K562 (cell line): ENCODE measurements at regions not wholly inside any gene's neighbourhood (a gene's known extent, or its start where the extent isn't known, plus 50 kb on each side); places are given as distances from the start of the nearest gene placed in this dataset.

Experiments
- ATAC-seq: fragments of 200-7000 bp; cut with Tn5 transposase; 3 replicates; pipeline ENCODE4 v1.9.1; 2020; ENCODE audit warnings: moderate library complexity
- BruUV-seq: library from RNA; stranded (reverse); fragments of 400-500 nt; replicated peaks from 2 replicates; lab custom pipeline; 2021; lab: Mats Ljungman, UMichigan
- CTCF ChIA-PET: fragments of 300-600 bp; formaldehyde crosslinking; extraction: SDS; loops from one replicate; lab custom pipeline; 2021; ENCODE audit warnings: low intra/inter-chr PET ratio; lab: Yijun Ruan, JAX
- POLR2A ChIA-PET: fragments of 300-600, 350-650 bp; sonication (Branson Sonifier 250); formaldehyde crosslinking; extraction: SDS; loops from one replicate; lab custom pipeline; 2021; ENCODE audit warnings: antibody characterized with exemption, inconsistent platforms; lab: Yijun Ruan, JAX
- DNase-seq, 4 experiments: peaks; one replicate each; pipeline versions ENCODE4 v3.0.0 to v3.0.0-alpha.2; 2011 to 2018; ENCODE audit warnings: low spot score in 3 of 4, mixed read lengths in 3 of 4; ENCODE audit errors: extremely low read depth in 1 of 4
- FAIRE-seq: peaks from 2 replicates; lab custom pipeline; 2011; peaks lifted over from hg19 to GRCh38; lab: Jason Lieb, UNC
- H2AFZ ChIP-seq: 2 replicates; pipeline ENCODE4 v1.6.0; 2011; ENCODE audit warnings: low read depth, low read length, control low read depth, inconsistent platforms
- H3K27ac ChIP-seq: fragments of 200-600 bp; 3 replicates; pipeline ENCODE4 v1.8.0; 2011; ENCODE audit warnings: low read depth, mild to moderate bottlenecking, control low read depth, inconsistent platforms, low read length, moderate library complexity, mixed read lengths; ENCODE audit errors: extremely low read depth
- H3K27me3 ChIP-seq, 2 experiments: fragments of 300-600 bp in 1 of 2; 2 replicates in 1 of 2; 3 replicates in 1 of 2; pipeline versions ENCODE4 v1.6.0 to v1.8.0; 2011; ENCODE audit warnings: inconsistent platforms in 2 of 2, low read length in 2 of 2, mild to moderate bottlenecking in 1 of 2, mixed read lengths in 1 of 2, moderate library complexity in 1 of 2; ENCODE audit not compliant: control insufficient read depth in 2 of 2, insufficient read depth in 2 of 2
- H3K36me3 ChIP-seq: fragments of 300-600 bp; 3 replicates; pipeline ENCODE4 v1.8.0; 2011; ENCODE audit warnings: mild to moderate bottlenecking, low read length, inconsistent platforms; ENCODE audit not compliant: control insufficient read depth, insufficient read depth
- H3K4me1 ChIP-seq, 2 experiments: fragments of 200-600 bp in 1 of 2; replicated peaks in 1 of 2; 2 replicates in 1 of 2; 3 replicates in 1 of 2; pipeline versions ENCODE4 v1.5.1 to v1.8.0; 2011; ENCODE audit warnings: inconsistent platforms in 2 of 2, low read length in 2 of 2, mild to moderate bottlenecking in 1 of 2, mixed read lengths in 1 of 2, moderate library complexity in 1 of 2; ENCODE audit not compliant: control insufficient read depth in 2 of 2, insufficient read depth in 2 of 2
- H3K4me2 ChIP-seq: 2 replicates; pipeline ENCODE4 v1.6.1; 2011; ENCODE audit warnings: low read length, control low read depth, inconsistent platforms, mixed read lengths; ENCODE audit not compliant: insufficient read depth
- H3K4me3 ChIP-seq: fragments of 200-600 bp; sonication (generic), shearing (Covaris generic); 2 replicates; pipeline ENCODE4 v1.5.1; 2016; ENCODE audit warnings: control low read depth, inconsistent platforms
- H3K79me2 ChIP-seq: fragments of 200-600 bp; 3 replicates; pipeline ENCODE4 v1.8.0; 2011; ENCODE audit warnings: low read length, inconsistent platforms; ENCODE audit not compliant: control insufficient read depth, insufficient read depth
- H3K9ac ChIP-seq, 2 experiments: 2 replicates each; pipeline versions ENCODE4 v1.6.0 to v1.6.1; 2011; ENCODE audit warnings: low read depth in 2 of 2, low read length in 2 of 2, control low read depth in 1 of 2, inconsistent platforms in 1 of 2, mild to moderate bottlenecking in 1 of 2, mixed read lengths in 1 of 2; ENCODE audit not compliant: insufficient read depth in 1 of 2
- H3K9me1 ChIP-seq: one replicate; pipeline ENCODE4 v1.6.0; 2011; ENCODE audit warnings: inconsistent platforms, mild to moderate bottlenecking, low read length, moderate library complexity; ENCODE audit not compliant: control insufficient read depth, insufficient read depth
- H3K9me3 ChIP-seq: replicated peaks from 2 replicates; pipeline ENCODE4 v1.5.1; 2011; ENCODE audit warnings: low read depth, low read length, inconsistent platforms; ENCODE audit not compliant: control insufficient read depth, insufficient read depth
- H4K20me1 ChIP-seq: replicated peaks from 2 replicates; pipeline ENCODE4 v1.6.1; 2011; ENCODE audit warnings: low read length, inconsistent platforms, mixed read lengths; ENCODE audit not compliant: control insufficient read depth, insufficient read depth
- CCAR2 ChIP-seq: fragments of 200-400 bp; formaldehyde crosslinking; IDR thresholded peaks from 2 replicates; pipeline ENCODE4 v1.6.1; 2017; ENCODE audit warnings: mild to moderate bottlenecking, low read depth, low read length
- ETS1 ChIP-seq: conservative IDR thresholded peaks from 2 replicates; pipeline ENCODE4 v1.6.1; 2011; ENCODE audit warnings: low read depth, mild to moderate bottlenecking, low read length; ENCODE audit not compliant: control insufficient read depth
- GTF2F1 ChIP-seq: IDR thresholded peaks from 2 replicates; pipeline ENCODE4 v1.6.1; 2011; ENCODE audit warnings: low read depth, low read length, improper control_type of control experiment
- HSF4 ChIP-seq: fragments of 250-450 bp; sonication (Bioruptor Pico); IDR thresholded peaks from 2 replicates; pipeline ENCODE4 v2.1.2; 2022; ENCODE audit warnings: mild to moderate bottlenecking, moderate library complexity, borderline replicate concordance
- MED1 ChIP-seq: sonication (generic); formaldehyde crosslinking; IDR thresholded peaks from 2 replicates; pipeline ENCODE4 v1.8.1; 2023; ENCODE audit warnings: missing genetic modification reagents, borderline replicate concordance
- NEUROD1 ChIP-seq: fragments of 150-350 bp; IDR thresholded peaks from 2 replicates; pipeline ENCODE4 v1.6.1; 2014; ENCODE audit warnings: borderline replicate concordance, low read length, low read depth; ENCODE audit not compliant: partially characterized antibody
- PHB2 ChIP-seq: fragments of 450-650 bp; IDR thresholded peaks from 2 replicates; pipeline ENCODE4 v1.6.1; 2017; ENCODE audit warnings: low read depth
- STAG1 ChIP-seq: sonication (generic); formaldehyde crosslinking; IDR thresholded peaks from 2 replicates; pipeline ENCODE4 v1.5.0; 2020; ENCODE audit warnings: missing genetic modification reagents, borderline replicate concordance
- TRIM25 ChIP-seq: fragments of 450-650 bp; IDR thresholded peaks from 2 replicates; pipeline ENCODE4 v1.7.0; 2016; ENCODE audit warnings: borderline replicate concordance
- XRCC4 ChIP-seq: IDR thresholded peaks from one replicate; pipeline ENCODE4 v1.6.1; 2011; ENCODE audit not compliant: insufficient read depth, insufficient read length; ENCODE audit errors: extremely low read depth
- ZNF224 ChIP-seq: sonication (generic); formaldehyde crosslinking; IDR thresholded peaks from 2 replicates; pipeline ENCODE4 v1.8.0; 2022; ENCODE audit warnings: mild to moderate bottlenecking, missing genetic modification reagents
- ZNF408 ChIP-seq: fragments of 250-450 bp; sonication (Bioruptor Pico); IDR thresholded peaks from 2 replicates; pipeline ENCODE4 v1.4.0; 2020; ENCODE audit warnings: low read depth, mild to moderate bottlenecking, moderate library complexity
- ZNF717 ChIP-seq: fragments of 250-450 bp; sonication (Bioruptor Pico); IDR thresholded peaks from 2 replicates; pipeline ENCODE4 v1.5.0; 2021
- WGBS: fragments of 100-300 bp; shearing (Covaris generic); methylation state at CpG from one replicate; pipeline ENCODE4 v1.1.6; 2016; ENCODE audit warnings: low coverage, mixed read lengths; ENCODE audit not compliant: insufficient coverage; ENCODE audit errors: missing lambda C conversion rate; 5-methylcytosine and 5-hydroxymethylcytosine counted together
- in situ Hi-C: fragments of 300-500 bp; cut with MboI; formaldehyde crosslinking; loops from 4 replicates; pipeline ENCODE4 v1.15.0; 2018; ENCODE audit warnings: inconsistent platforms, mixed read lengths
- intact Hi-C: fragments of 100-400 bp; cut with micrococcal nuclease; formaldehyde crosslinking; loops from 2 replicates; pipeline ENCODE4 v1.14.2; 2022

GRCh38 chr11:116403794-116404461 is 368.9 kb downstream of the BUD13 start:
- TF ChIP-seq ZNF224 (CRISPR knock-in tag) (no peak), MED1 (CRISPR knock-in tag) (no peak), XRCC4 (no peak), ETS1 (no peak), GTF2F1 (no peak), ZNF408 (no peak), HSF4 (CRISPR knock-in tag) (no peak), PHB2 (no peak), ZNF717 (CRISPR knock-in tag) (no peak), CCAR2 (no peak), STAG1 (CRISPR knock-in tag) (no peak), NEUROD1 (no peak), TRIM25 (no peak)
- Histone ChIP-seq H3K9me3 (no peaks in the 10 kb centered on the region), H3K4me3 (no peak overlapping the region), H3K27ac (no peak overlapping the region), H3K36me3 (no peaks in the 10 kb centered on the region), H4K20me1 (no peaks in the 10 kb centered on the region; the same call in 1 of the 2 replicates), H2AFZ (no peak overlapping the region), H3K9me1 (no peaks in the 10 kb centered on the region), H3K4me2 (no peak overlapping the region), H3K27me3 (0 out of 5 replicates have a peak, but pooled peaks cover 0 to 4% of the 10 kb centered on the region in 2 experiments), H3K4me1 (no peaks in the 10 kb centered on the region), H3K79me2 (no peaks in the 10 kb centered on the region), H3K9ac (no peak overlapping the region)
- FAIRE-seq (no peak), ATAC-seq (no peak), DNase-seq (no peak)
- intact Hi-C loops = no loop called here
- no TSS peak for BruUV-seq
- CTCF ChIA-PET = no interaction called here
- POLR2A ChIA-PET = interaction anchor here (0.6 to 0.8 kb wide), 2 partner anchors 9 to 189 kb away, joined by 3 read pairs; no protein-coding TSS in a partner anchor
- WGBS = 6% methylated on average over 4 of the region's 4 CpGs
- in situ Hi-C loops = no loop called here
